Activated naive CD8-positive, alpha-beta T cell treated with anti-CD3 and anti-CD28 coated beads, Interleukin-2, amount 10 ng/mL, durations not matched to agents 7 days and 5 days (primary cell): ENCODE measurements at regions not wholly inside any gene's neighbourhood (a gene's known extent, or its start where the extent isn't known, plus 50 kb on each side); places are given as distances from the start of the nearest gene placed in this dataset.
"Not testable (repeated sequence)": the region's sequence is repeated elsewhere in the genome, so short reads cannot be mapped to it uniquely, and the experiment has no call there.

Source experiments
- ATAC-seq: fragments of 150-1000 bp; cut with Tn5 transposase; one replicate; pipeline ENCODE4 v1.10.0; 2021; ENCODE audit warnings: low read depth, moderate library complexity
- POLR2A ChIA-PET: fragments of 350-600 bp; sonication (Branson Sonifier 250); formaldehyde crosslinking; loops from one replicate; lab custom pipeline; 2021; ENCODE audit warnings: antibody characterized with exemption; lab: Charles Lee
- DNase-seq: peaks from one replicate; pipeline ENCODE4 v3.0.0; 2021
- H3K27ac Mint-ChIP-seq: one replicate; pipeline ENCODE4 v1.8.0; 2022; ENCODE audit warnings: mild to moderate bottlenecking, mixed read lengths
- H3K27me3 Mint-ChIP-seq: one replicate; pipeline ENCODE4 v1.8.0; 2022; ENCODE audit warnings: mild to moderate bottlenecking, moderate library complexity, mixed read lengths
- H3K36me3 Mint-ChIP-seq: one replicate; pipeline ENCODE4 v1.8.0; 2021; ENCODE audit warnings: mild to moderate bottlenecking, mixed read lengths
- H3K4me1 Mint-ChIP-seq: one replicate; pipeline ENCODE4 v1.8.0; 2021; ENCODE audit warnings: mixed read lengths
- H3K4me3 Mint-ChIP-seq: one replicate; pipeline ENCODE4 v1.8.0; 2022; ENCODE audit warnings: mild to moderate bottlenecking, moderate library complexity, mixed read lengths
- H3K9me3 Mint-ChIP-seq: one replicate; pipeline ENCODE4 v1.8.0; 2021; ENCODE audit warnings: mixed read lengths

- no peaks in the 10 kb centered on the region for H3K9me3 Mint-ChIP-seq
- peaks cover 12% of the 10 kb centered on the region for H3K27me3 Mint-ChIP-seq
- no peaks in the 10 kb centered on the region for H3K4me1 Mint-ChIP-seq
- no peaks in the 10 kb centered on the region for H3K36me3 Mint-ChIP-seq
- H3K4me3 Mint-ChIP-seq = no peak overlapping the region
- H3K27ac Mint-ChIP-seq = no peak overlapping the region
- DNase-seq = no peak
- no peak for ATAC-seq
- POLR2A ChIA-PET = no interaction called here
Measured at GRCh38 chr6:15817100-15817499, 154.3 kb upstream of the DTNBP1 start.

GRCh38 chr6:15816661-15817060, 153.8 kb upstream of the DTNBP1 start:
- no peak overlapping the region for H3K4me3 Mint-ChIP-seq
- H3K9me3 Mint-ChIP-seq = no peaks in the 10 kb centered on the region
- POLR2A ChIA-PET = no interaction called here
- no peak for ATAC-seq
- DNase-seq = no peak
- H3K4me1 Mint-ChIP-seq = no peaks in the 10 kb centered on the region
- H3K36me3 Mint-ChIP-seq = no peaks in the 10 kb centered on the region
- peaks cover 14% of the 10 kb centered on the region for H3K27me3 Mint-ChIP-seq
- no peak overlapping the region for H3K27ac Mint-ChIP-seq

GRCh38 chr6:15813698-15814097, 150.9 kb upstream of the DTNBP1 start:
- H3K4me1 Mint-ChIP-seq, H3K4me3 Mint-ChIP-seq, POLR2A ChIA-PET: not testable (repeated sequence)

DNA sequence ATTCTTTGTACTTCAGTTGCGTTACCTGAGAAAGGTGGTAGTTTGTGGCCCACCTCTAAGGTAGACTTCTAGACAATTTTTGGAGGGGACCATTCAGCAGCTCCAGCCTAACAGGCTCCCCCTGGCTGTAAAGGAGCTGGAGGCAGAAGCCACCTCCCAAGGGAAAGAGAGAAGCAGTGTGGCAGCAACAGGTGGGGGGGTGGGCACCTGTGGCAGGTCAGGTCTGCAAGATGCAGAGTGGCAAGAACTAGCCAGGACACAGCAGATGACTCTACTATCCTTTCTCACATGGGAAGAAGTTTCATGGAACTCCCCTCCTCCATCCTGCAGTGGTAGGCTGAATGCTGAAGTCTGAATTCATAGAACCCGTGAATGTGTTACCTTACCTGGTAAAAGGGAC, 148.3 kb upstream of the DTNBP1 start:
- Mint-ChIP-seq H3K27ac (no peak overlapping the region), H3K9me3 (no peaks in the 10 kb centered on the region), H3K27me3 (peaks cover 14% of the 10 kb centered on the region), H3K4me1 (no peaks in the 10 kb centered on the region), H3K4me3 (no peak overlapping the region), H3K36me3 (no peaks in the 10 kb centered on the region)
- POLR2A ChIA-PET = interaction anchor here (0.6 kb wide), 1 partner anchor 445 kb away, joined by 3 read pairs; no protein-coding TSS in a partner anchor
- ATAC-seq = no peak
- DNase-seq = no peak

More at GRCh38 chr6:15813698-15814097, 150.9 kb upstream of the DTNBP1 start:
- H3K27me3 Mint-ChIP-seq = peaks cover 12% of the 10 kb centered on the region
- not testable (repeated sequence) for H3K36me3 Mint-ChIP-seq, H3K27ac Mint-ChIP-seq, ATAC-seq, DNase-seq, H3K9me3 Mint-ChIP-seq

DNA sequence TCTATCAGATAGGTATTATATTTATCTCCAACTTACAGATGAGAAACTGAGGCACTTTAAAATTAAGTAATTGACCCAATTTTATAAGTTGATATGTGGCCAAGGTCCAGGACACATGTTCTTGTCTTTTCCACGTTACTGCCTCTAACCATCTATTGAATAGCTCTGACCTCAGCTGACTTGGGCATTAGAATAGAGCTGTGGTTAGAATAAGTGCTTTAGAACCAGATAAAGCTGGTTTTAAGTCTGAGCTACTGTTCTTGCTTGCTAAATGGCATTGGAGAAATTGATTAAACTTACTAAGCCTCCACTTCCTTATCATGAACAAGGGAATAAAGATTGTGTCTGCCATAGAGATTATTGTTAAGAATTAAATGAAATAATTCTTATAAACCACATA, 147.8 kb upstream of the DTNBP1 start:
- H3K27me3 Mint-ChIP-seq = peaks cover 14% of the 10 kb centered on the region
- no peak for DNase-seq
- H3K9me3 Mint-ChIP-seq = no peaks in the 10 kb centered on the region
- no peak overlapping the region for H3K27ac Mint-ChIP-seq
- POLR2A ChIA-PET = interaction anchor here (0.6 kb wide), 1 partner anchor 446 kb away, joined by 3 read pairs; no protein-coding TSS in a partner anchor
- no peak overlapping the region for H3K4me3 Mint-ChIP-seq
- no peaks in the 10 kb centered on the region for H3K36me3 Mint-ChIP-seq
- no peak for ATAC-seq
- no peaks in the 10 kb centered on the region for H3K4me1 Mint-ChIP-seq

DNA sequence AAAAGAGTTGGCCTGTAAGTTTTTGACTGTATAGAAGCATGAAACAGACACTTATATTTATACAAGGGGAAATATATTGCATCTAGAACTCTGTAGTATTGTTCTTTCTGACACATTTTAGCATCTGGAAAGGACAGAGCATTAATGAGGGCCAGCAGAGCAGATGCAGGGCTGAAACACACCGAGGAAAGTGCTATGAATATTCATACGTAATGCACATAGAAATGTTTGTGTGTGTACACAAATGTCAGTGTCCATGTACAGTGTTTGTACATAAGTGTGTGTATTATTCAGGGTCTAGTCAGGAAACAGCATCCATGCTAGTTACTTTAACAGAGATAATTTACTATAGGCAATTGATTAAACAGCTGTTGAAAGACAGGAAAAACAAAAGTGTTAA, 146.5 kb upstream of the DTNBP1 start:
- Mint-ChIP-seq H3K27ac (no peak overlapping the region), H3K9me3 (peaks cover 1% of the 10 kb centered on the region), H3K36me3 (no peaks in the 10 kb centered on the region), H3K4me3 (no peak overlapping the region), H3K27me3 (peaks cover 14% of the 10 kb centered on the region), H3K4me1 (no peaks in the 10 kb centered on the region)
- no peak for ATAC-seq
- DNase-seq = no peak
- POLR2A ChIA-PET = no interaction called here

- DNase-seq (no peak), ATAC-seq (no peak)
- H3K4me3 Mint-ChIP-seq = no peak overlapping the region
- no peaks in the 10 kb centered on the region for H3K4me1 Mint-ChIP-seq
- H3K27me3 Mint-ChIP-seq = peaks cover 4% of the 10 kb centered on the region
- H3K27ac Mint-ChIP-seq = no peak overlapping the region
- POLR2A ChIA-PET = no interaction called here
- H3K9me3 Mint-ChIP-seq = peaks cover 1% of the 10 kb centered on the region
- no peaks in the 10 kb centered on the region for H3K36me3 Mint-ChIP-seq
Measured at GRCh38 chr6:15804164-15805154, 141.6 kb upstream of the DTNBP1 start.

- Mint-ChIP-seq H3K4me1 (no peaks in the 10 kb centered on the region), H3K4me3 (no peak overlapping the region), H3K36me3 (no peaks in the 10 kb centered on the region), H3K9me3 (peaks cover 4% of the 10 kb centered on the region), H3K27ac (no peak overlapping the region), H3K27me3 (peaks cover 2% of the 10 kb centered on the region)
- no peak for ATAC-seq
- no peak for DNase-seq
- POLR2A ChIA-PET = no interaction called here
Measured at GRCh38 chr6:15802466-15802865, 139.6 kb upstream of the DTNBP1 start.

- POLR2A ChIA-PET = no interaction called here
- peaks cover 4% of the 10 kb centered on the region for H3K9me3 Mint-ChIP-seq
- DNase-seq = no peak
- no peak overlapping the region for H3K4me3 Mint-ChIP-seq
- ATAC-seq = no peak
- H3K27ac Mint-ChIP-seq = no peak overlapping the region
- no peaks in the 10 kb centered on the region for H3K36me3 Mint-ChIP-seq
- H3K27me3 Mint-ChIP-seq = peaks cover 2% of the 10 kb centered on the region
- H3K4me1 Mint-ChIP-seq = no peaks in the 10 kb centered on the region
Measured at GRCh38 chr6:15801912-15802311, 139.1 kb upstream of the DTNBP1 start.

- Mint-ChIP-seq H3K9me3 (peaks cover 4% of the 10 kb centered on the region), H3K4me3 (no peak overlapping the region), H3K36me3 (no peaks in the 10 kb centered on the region), H3K27ac (no peak overlapping the region), H3K27me3 (peaks cover 2% of the 10 kb centered on the region), H3K4me1 (no peaks in the 10 kb centered on the region)
- ATAC-seq = no peak
- POLR2A ChIA-PET = no interaction called here
- DNase-seq = no peak
Measured at GRCh38 chr6:15800841-15801617, 138.2 kb upstream of the DTNBP1 start.

DNA sequence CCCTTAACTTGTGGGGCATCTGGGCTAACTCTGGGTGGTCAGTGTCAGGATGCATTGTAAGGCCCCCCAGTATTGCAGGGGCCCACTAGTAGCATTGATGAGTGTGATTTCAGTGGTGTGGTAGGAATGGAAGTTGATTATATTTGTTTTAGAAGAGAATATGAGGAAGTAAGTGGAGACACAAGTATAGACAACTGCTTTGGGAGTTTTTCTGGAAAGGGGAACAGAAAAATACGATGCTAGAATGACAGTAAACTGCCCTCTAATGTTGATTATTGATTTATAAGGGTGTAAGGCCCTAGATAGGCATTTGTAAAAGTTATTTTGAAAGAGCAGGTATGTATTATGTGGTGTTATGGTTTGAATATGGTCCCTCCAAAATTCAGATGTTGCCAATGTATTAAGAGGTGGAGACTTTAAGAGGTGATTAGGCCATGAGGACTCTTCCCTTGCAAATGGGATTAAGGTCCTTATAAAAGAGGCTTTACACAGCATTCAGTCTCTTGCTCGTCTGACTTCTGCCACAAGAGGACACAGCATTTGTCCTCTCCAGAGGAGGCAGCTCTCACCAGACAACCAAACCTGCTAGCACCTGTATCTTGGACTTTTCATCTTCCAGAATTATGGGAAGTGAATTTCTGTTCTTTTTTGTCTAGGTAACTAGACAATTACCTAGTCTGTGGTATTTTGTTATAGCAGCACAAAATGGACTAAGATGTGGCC, 135.9 kb upstream of the DTNBP1 start:
- Mint-ChIP-seq H3K27me3 (peaks cover under 1% of the 10 kb centered on the region), H3K9me3 (peaks cover 3% of the 10 kb centered on the region), H3K27ac (no peak overlapping the region), H3K4me3 (no peak overlapping the region), H3K36me3 (no peaks in the 10 kb centered on the region), H3K4me1 (no peaks in the 10 kb centered on the region)
- DNase-seq (no peak), ATAC-seq (no peak)
- POLR2A ChIA-PET = no interaction called here

DNA sequence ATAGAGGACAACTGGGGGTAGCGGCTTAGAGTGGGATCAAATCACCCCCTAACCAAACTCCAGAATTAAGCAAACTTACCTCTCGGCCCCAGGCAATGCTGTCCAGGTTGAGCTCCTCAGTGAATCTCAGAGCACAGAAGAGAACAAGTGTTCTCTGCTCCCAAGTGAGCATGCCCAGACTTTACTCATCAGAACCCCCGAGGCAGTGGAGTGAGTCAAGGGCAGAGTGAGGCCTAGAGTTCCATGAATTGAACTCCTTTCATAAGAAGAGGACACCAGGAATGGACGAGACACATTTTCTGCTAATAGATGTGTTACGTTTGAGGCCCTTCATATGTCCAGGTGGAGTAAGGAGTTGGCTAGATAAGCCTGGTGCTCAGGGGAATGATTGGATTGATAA, 134.0 kb upstream of the DTNBP1 start:
- Mint-ChIP-seq H3K4me1 (no peaks in the 10 kb centered on the region), H3K27ac (no peak overlapping the region), H3K9me3 (peaks cover 3% of the 10 kb centered on the region), H3K27me3 (peaks cover 2% of the 10 kb centered on the region), H3K4me3 (no peak overlapping the region), H3K36me3 (no peaks in the 10 kb centered on the region)
- ATAC-seq (no peak), DNase-seq (no peak)
- POLR2A ChIA-PET = no interaction called here

DNA sequence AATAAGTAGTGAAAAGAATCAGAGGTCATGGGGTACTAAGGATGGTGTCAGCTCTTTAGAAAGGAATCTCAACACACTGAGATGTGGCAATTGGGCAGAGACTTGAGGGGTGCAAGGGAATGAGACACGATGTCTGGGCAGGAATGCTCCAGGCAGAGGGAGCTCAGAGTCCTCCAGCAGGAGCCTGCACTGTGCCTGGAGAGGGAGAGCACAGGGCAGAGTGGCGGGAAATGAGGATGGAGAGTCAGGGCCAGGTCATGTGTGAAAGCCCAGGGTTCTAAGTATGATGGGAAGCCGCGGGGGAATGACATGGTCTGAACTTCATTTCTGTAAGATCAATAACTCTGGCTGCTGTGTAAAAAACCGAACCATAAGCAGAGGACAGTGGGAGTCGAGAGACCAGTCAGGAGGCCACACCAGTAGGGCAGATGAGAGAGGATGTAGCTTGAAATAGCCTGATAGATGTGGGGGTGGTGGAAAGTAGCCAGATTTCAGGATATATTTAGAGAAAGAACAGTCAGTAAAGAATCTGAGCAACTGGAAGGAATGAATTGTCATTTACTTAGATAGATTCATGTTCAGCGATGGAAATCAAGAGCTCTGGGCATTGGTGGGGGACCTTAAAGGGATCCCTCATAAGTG, 133.4 kb upstream of the DTNBP1 start:
- H3K27ac Mint-ChIP-seq = no peak overlapping the region
- POLR2A ChIA-PET = no interaction called here
- DNase-seq = no peak

More for the DNA sequence above, 133.4 kb upstream of the DTNBP1 start:
- no peaks in the 10 kb centered on the region for H3K36me3 Mint-ChIP-seq
- peaks cover 3% of the 10 kb centered on the region for H3K9me3 Mint-ChIP-seq
- ATAC-seq = no peak
- H3K4me1 Mint-ChIP-seq = no peaks in the 10 kb centered on the region
- peaks cover 2% of the 10 kb centered on the region for H3K27me3 Mint-ChIP-seq
- H3K4me3 Mint-ChIP-seq = no peak overlapping the region
